Stomach smooth muscle (tissue), 2 donors: ENCODE measurements at regions not wholly inside any gene's neighbourhood (a gene's known extent, or its start where the extent isn't known, plus 50 kb on each side); places are given as distances from the start of the nearest gene placed in this dataset.

ENCODE experiments used
- H3K27ac ChIP-seq: one replicate; pipeline ENCODE4 v1.7.0; 2013; ENCODE audit warnings: mild to moderate bottlenecking, low read length, inconsistent platforms
- H3K27me3 ChIP-seq, 2 donors: one replicate each; pipeline ENCODE4 v1.7.0; 2013; ENCODE audit warnings: low read length in 2 of 2; ENCODE audit not compliant: insufficient read depth in 2 of 2, control insufficient read depth in 1 of 2
- H3K36me3 ChIP-seq, 2 donors: one replicate each; pipeline ENCODE4 v1.7.0; 2013; ENCODE audit warnings: low read length in 2 of 2; ENCODE audit not compliant: control insufficient read depth in 2 of 2, insufficient read depth in 2 of 2
- H3K4me1 ChIP-seq: one replicate; pipeline ENCODE4 v1.7.0; 2013; ENCODE audit warnings: low read length; ENCODE audit not compliant: control insufficient read depth, insufficient read depth
- H3K4me3 ChIP-seq, 2 donors: one replicate each; pipeline ENCODE4 v1.7.0; 2013; ENCODE audit warnings: low read length in 2 of 2
- H3K9ac ChIP-seq, 2 donors: one replicate each; pipeline ENCODE4 v1.7.0; 2013; ENCODE audit warnings: low read length in 2 of 2, mild to moderate bottlenecking in 1 of 2
- H3K9me3 ChIP-seq, 2 donors: one replicate each; pipeline ENCODE4 v1.7.0; 2013; ENCODE audit warnings: low read length in 2 of 2; ENCODE audit not compliant: control insufficient read depth in 2 of 2
- donor health status: healthy.
- donor health status: Pancreatic carcinoma.

GRCh38 chr2:240350006-240350355 lies 85.5 kb upstream of the GPC1 start:
- Histone ChIP-seq H3K4me1 (peaks cover 16% of the 10 kb centered on the region), H3K4me3 (no peak overlapping the region), H3K36me3 (no peaks in the 10 kb centered on the region), H3K27ac (no peak overlapping the region), H3K9ac (no peak overlapping the region), H3K27me3 (peaks cover 0 to 4% of the 10 kb centered on the region in 2 donors), H3K9me3 (peaks cover 4 to 8% of the 10 kb centered on the region in 2 donors)

- peak overlapping the region in 1 of 2 donors; percentile 22 for H3K4me3 ChIP-seq
- H3K27me3 ChIP-seq, result peaks cover 0 to 2% of the 10 kb centered on the region in 2 donors
- no peak overlapping the region for H3K27ac ChIP-seq
- H3K9me3 ChIP-seq, result peaks cover 0 to 1% of the 10 kb centered on the region in 2 donors
- peaks cover 20% of the 10 kb centered on the region for H3K4me1 ChIP-seq
- H3K36me3 ChIP-seq, result no peaks in the 10 kb centered on the region
- no peak overlapping the region for H3K9ac ChIP-seq
Observed at GRCh38 chr2:240350696-240351087, 84.8 kb upstream of the GPC1 start.

DNA sequence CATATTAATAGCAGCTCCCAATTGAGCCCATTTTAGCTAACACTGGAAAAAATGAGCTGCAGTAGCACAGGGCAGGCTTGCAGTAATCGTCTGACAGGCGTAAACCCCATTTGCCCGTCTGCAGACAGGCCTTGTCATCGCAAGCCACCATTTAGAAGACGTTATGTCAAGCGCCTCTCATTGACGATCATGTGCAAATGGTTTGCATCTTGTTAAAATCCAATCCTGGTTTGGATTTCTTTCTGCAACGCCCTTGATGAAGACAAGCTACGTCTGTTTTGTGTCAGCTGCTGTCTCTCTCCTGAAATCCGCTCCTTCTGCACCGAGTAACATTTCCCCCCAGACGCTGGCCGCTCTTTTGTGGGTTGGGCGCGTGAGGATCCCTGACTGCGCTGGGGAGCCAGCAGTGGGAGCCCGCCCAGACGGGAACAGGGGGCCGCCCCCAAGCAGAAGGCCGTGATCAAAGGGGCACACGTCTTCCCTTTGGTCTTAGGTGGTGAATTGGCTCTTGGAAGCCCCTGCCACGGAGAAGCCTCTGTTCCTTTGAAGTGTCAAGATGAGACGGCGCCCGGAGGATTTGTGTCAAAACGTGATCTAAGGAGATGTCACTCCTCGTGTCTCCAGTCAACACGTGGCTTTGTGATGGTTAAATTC lies 84.2 kb upstream of the GPC1 start:
- peaks cover 0 to 2% of the 10 kb centered on the region in 2 donors for H3K27me3 ChIP-seq
- no peak overlapping the region for H3K9ac ChIP-seq
- no peaks in the 10 kb centered on the region for H3K9me3 ChIP-seq
- H3K4me1 ChIP-seq, result peaks cover 20% of the 10 kb centered on the region
- no peak overlapping the region for H3K27ac ChIP-seq
- no peaks in the 10 kb centered on the region for H3K36me3 ChIP-seq
- no peak overlapping the region for H3K4me3 ChIP-seq

- H3K4me3 ChIP-seq, result no peak overlapping the region
- no peak overlapping the region for H3K9ac ChIP-seq
- no peak overlapping the region for H3K27ac ChIP-seq
- peaks cover 0 to 2% of the 10 kb centered on the region in 2 donors for H3K27me3 ChIP-seq
- H3K4me1 ChIP-seq, result peaks cover 20% of the 10 kb centered on the region
- no peaks in the 10 kb centered on the region for H3K9me3 ChIP-seq
- no peaks in the 10 kb centered on the region for H3K36me3 ChIP-seq
Observed at GRCh38 chr2:240351826-240352426, 83.5 kb upstream of the GPC1 start.

- H3K27ac ChIP-seq, result no peak overlapping the region
- no peaks in the 10 kb centered on the region for H3K36me3 ChIP-seq
- no peak overlapping the region for H3K9ac ChIP-seq
- H3K9me3 ChIP-seq, result no peaks in the 10 kb centered on the region
- H3K27me3 ChIP-seq, result no peaks in the 10 kb centered on the region
- no peak overlapping the region for H3K4me3 ChIP-seq
- H3K4me1 ChIP-seq, result peaks cover 20% of the 10 kb centered on the region
Observed at GRCh38 chr2:240353086-240353798, 82.2 kb upstream of the GPC1 start.

- H3K9me3 ChIP-seq, result no peaks in the 10 kb centered on the region
- peaks cover 20% of the 10 kb centered on the region for H3K4me1 ChIP-seq
- no peaks in the 10 kb centered on the region for H3K36me3 ChIP-seq
- no peak overlapping the region for H3K4me3 ChIP-seq
- no peak overlapping the region for H3K27ac ChIP-seq
- no peaks in the 10 kb centered on the region for H3K27me3 ChIP-seq
- H3K9ac ChIP-seq, result no peak overlapping the region
Observed at GRCh38 chr2:240353944-240354343, 81.5 kb upstream of the GPC1 start.

- Histone ChIP-seq H3K36me3 (no peaks in the 10 kb centered on the region), H3K4me3 (no peak overlapping the region), H3K4me1 (peaks cover 18% of the 10 kb centered on the region), H3K27ac (no peak overlapping the region), H3K27me3 (no peaks in the 10 kb centered on the region), H3K9me3 (peaks cover 3 to 6% of the 10 kb centered on the region in 2 donors), H3K9ac (no peak overlapping the region)
Observed at GRCh38 chr2:240355001-240355891, 80.2 kb upstream of the GPC1 start.

DNA sequence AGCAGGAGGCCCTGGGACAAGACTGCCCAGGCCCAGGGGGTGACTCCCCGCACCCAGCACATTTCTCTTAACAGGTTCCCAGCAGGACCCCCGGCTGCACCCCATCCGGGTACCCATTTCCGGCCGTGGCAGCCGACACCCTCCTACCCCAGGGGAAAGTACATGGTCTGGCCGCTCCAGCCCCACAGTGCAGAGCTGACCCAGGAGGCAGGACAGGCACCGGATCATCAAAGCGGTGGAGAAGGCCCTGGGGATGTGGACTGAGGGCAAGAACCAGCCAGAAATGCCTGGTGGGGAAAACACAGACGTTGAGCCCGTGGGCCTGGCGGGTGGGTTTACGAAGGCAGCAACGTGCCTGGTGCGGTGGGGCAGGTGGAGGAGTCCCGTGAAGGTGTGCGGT lies 79.5 kb upstream of the GPC1 start:
- H3K9ac ChIP-seq, result no peak overlapping the region
- H3K4me3 ChIP-seq, result no peak overlapping the region
- H3K4me1 ChIP-seq, result peaks cover 11% of the 10 kb centered on the region
- peaks cover 8 to 13% of the 10 kb centered on the region in 2 donors for H3K9me3 ChIP-seq
- no peaks in the 10 kb centered on the region for H3K27me3 ChIP-seq
- no peak overlapping the region for H3K27ac ChIP-seq
- no peaks in the 10 kb centered on the region for H3K36me3 ChIP-seq

GRCh38 chr2:240356700-240357640 lies 78.5 kb upstream of the GPC1 start:
- H3K9me3 ChIP-seq, result peaks cover 8 to 23% of the 10 kb centered on the region in 2 donors
- H3K36me3 ChIP-seq, result no peaks in the 10 kb centered on the region
- H3K4me3 ChIP-seq, result no peak overlapping the region
- H3K27me3 ChIP-seq, result no peaks in the 10 kb centered on the region
- H3K4me1 ChIP-seq, result peaks cover 4% of the 10 kb centered on the region
- H3K27ac ChIP-seq, result no peak overlapping the region
- H3K9ac ChIP-seq, result no peak overlapping the region

DNA sequence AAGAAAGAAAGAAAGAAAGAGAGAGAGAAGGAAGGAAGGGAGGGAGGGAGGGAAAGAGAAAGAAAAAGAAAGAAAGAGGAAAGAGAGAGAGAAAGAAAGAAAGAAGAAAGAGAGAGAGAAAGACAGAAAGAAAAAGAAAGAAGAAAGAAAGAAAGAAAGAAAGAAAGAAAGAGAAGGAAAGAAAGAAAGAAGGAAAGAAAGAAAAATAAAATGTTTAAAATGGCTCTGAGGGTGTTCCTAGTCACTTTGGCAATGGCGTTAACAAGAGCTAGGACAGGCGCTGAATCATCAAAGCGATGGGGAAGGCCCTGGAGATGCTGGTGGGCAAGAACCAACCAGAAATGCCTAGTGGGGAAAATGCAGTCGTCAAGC lies 77.8 kb upstream of the GPC1 start:
- peaks cover 4% of the 10 kb centered on the region for H3K4me1 ChIP-seq
- no peak overlapping the region for H3K9ac ChIP-seq
- H3K27ac ChIP-seq, result no peak overlapping the region
- H3K36me3 ChIP-seq, result no peaks in the 10 kb centered on the region
- no peaks in the 10 kb centered on the region for H3K27me3 ChIP-seq
- H3K4me3 ChIP-seq, result no peak overlapping the region
- H3K9me3 ChIP-seq, result peaks cover 8 to 23% of the 10 kb centered on the region in 2 donors
